Keratinocyte (primary cell): ENCODE measurements at regions not wholly inside any gene's neighbourhood (a gene's known extent, or its start where the extent isn't known, plus 50 kb on each side); places are given as distances from the start of the nearest gene placed in this dataset.

Source experiments
- CTCF ChIP-seq, 3 experiments: IDR thresholded peaks in 1 of 3; conservative IDR thresholded peaks in 1 of 3; optimal IDR thresholded peaks in 1 of 3; 2 replicates in 2 of 3; 3 replicates in 1 of 3; pipeline versions ENCODE3 to v1.5.1; 2011; ENCODE audit warnings: low read length in 3 of 3, mild to moderate bottlenecking in 3 of 3, moderate library complexity in 2 of 3, control low read depth in 1 of 3, inconsistent platforms in 1 of 3; ENCODE audit not compliant: insufficient read depth in 2 of 3; ENCODE audit errors: extremely low read depth in 1 of 3
- EZH2 ChIP-seq: IDR thresholded peaks from one replicate; pipeline ENCODE4 v1.6.1; 2012; ENCODE audit warnings: inconsistent platforms, mild to moderate bottlenecking, low read length, moderate library complexity

- TF ChIP-seq CTCF (optimal IDR thresholded peaks at IDR 0.05 in 1 of 3, IDR thresholded peaks at IDR 0.05 in 1 of 3, conservative IDR thresholded peaks at IDR 0.05 in 1 of 3; ENCODE audit: extremely low read depth in 1 of 3, insufficient read depth in 2 of 3, low read length in 3 of 3), result no peak
- no peak for TF ChIP-seq EZH2
These were observed 137.3 kb downstream of the TMEM200A start for GRCh38 chr6:130503146-130503545.
